ENCODE measurements at regions not wholly inside any gene's neighbourhood (a gene's known extent, or its start where the extent isn't known, plus 50 kb on each side); places are given as distances from the start of the nearest gene placed in this dataset.

- TF ChIP-seq CTCF (IDR thresholded peaks at IDR 0.05) (no peak), POLR2AphosphoS5 (IDR thresholded peaks at IDR 0.05) (no peak)
Measured at GRCh38 chr4:135670548-135670947, 1469.0 kb upstream of the PABPC4L start.

Data from stomach (tissue), 4 donors.